ENCODE measurements at regions not wholly inside any gene's neighbourhood (a gene's known extent, or its start where the extent isn't known, plus 50 kb on each side); places are given as distances from the start of the nearest gene placed in this dataset.

DNA sequence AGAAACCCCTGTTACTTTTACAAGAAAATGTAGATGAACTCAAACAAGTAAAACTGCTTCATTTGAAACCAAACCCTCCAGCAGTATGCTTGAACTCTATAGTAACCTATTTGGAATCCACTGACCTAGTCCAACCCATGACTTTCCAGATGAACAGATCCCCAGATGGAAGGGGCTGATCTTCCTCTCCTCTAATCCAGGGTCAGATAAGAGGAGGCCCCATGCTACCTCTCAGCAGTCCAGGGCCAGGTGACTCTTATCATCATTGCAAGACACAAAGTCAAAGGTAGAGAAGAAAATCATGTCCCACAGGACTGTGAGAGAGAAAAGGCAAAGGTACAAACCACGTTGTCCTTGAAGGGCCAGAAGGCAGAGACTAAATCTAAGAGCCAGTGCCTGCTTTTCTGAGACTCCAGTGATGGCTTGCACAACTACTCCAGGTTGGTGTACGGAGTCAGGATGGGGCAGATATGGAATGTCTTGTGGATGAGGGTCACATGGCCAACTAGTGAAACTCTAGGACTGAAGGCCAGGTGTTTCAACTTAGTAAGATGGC, 81.4 kb upstream of the MYLIP start:
- Histone ChIP-seq H3K27ac (ENCODE audit: insufficient read length, low read depth, low read length) (no peak overlapping the region), H3K4me1 (ENCODE audit: insufficient read depth, low read length) (no peaks in the 10 kb centered on the region), H3K18ac (ENCODE audit: insufficient read length, low read depth, low read length) (no peak overlapping the region), H3K4me2 (ENCODE audit: insufficient read depth, insufficient read length, low read length) (no peak overlapping the region), H4K5ac (ENCODE audit: insufficient read length, low read depth, low read length) (no peak overlapping the region), H2AFZ (ENCODE audit: low read length) (no peak overlapping the region), H3K79me2 (ENCODE audit: insufficient read depth, low read length) (no peaks in the 10 kb centered on the region), H3K56ac (ENCODE audit: insufficient read length, low read depth, low read length) (no peak overlapping the region), H3K79me1 (ENCODE audit: insufficient read depth, low read depth, low read length, poor library complexity, severe bottlenecking) (no peaks in the 10 kb centered on the region), H2BK5ac (ENCODE audit: insufficient read length, low read length) (no peak overlapping the region), H2AK5ac (ENCODE audit: insufficient read length, low read length) (no peak overlapping the region), H3K4ac (ENCODE audit: low read depth, low read length) (no peak overlapping the region), H3K9me3 (ENCODE audit: control insufficient read depth, low read depth, low read length) (no peaks in the 10 kb centered on the region), H3K14ac (ENCODE audit: insufficient read depth, low read length) (no peak overlapping the region), H3T11ph (ENCODE audit: low read length) (no peak overlapping the region), H2BK120ac (ENCODE audit: low read depth, low read length, poor library complexity, severe bottlenecking) (no peak overlapping the region), H4K8ac (replicated peaks; ENCODE audit: insufficient read length, low read depth, low read length) (no peak overlapping the region), H3K23ac (ENCODE audit: insufficient read length, low read depth, low read length) (no peak overlapping the region), H3K27me3 (ENCODE audit: insufficient read depth, low read length) (no peaks in the 10 kb centered on the region), H2BK15ac (ENCODE audit: low read depth, low read length) (no peak overlapping the region), H4K91ac (ENCODE audit: insufficient read length, low read depth, low read length) (no peak overlapping the region), H4K20me1 (ENCODE audit: control insufficient read depth, insufficient read depth, insufficient read length) (no peaks in the 10 kb centered on the region), H2BK12ac (ENCODE audit: insufficient read length, low read depth, low read length) (no peak overlapping the region), H3K23me2 (ENCODE audit: insufficient read length, low read depth, low read length, poor library complexity, severe bottlenecking) (no peaks in the 10 kb centered on the region), H2BK20ac (ENCODE audit: low read depth, low read length, poor library complexity, severe bottlenecking) (no peak overlapping the region), H3K9ac (ENCODE audit: extremely low read depth, insufficient read length, low read length) (no peak overlapping the region)
- no peaks in the 10 kb centered on the region for H3K9me3 Mint-ChIP-seq
- H3K4me3 Mint-ChIP-seq, result no peak overlapping the region
- peaks cover 0 to 8% of the 10 kb centered on the region in 2 experiments; a peak in 1 of 4 replicates for H3K4me1 Mint-ChIP-seq
- H3K27me3 Mint-ChIP-seq (ENCODE audit: low read depth), result no peaks in the 10 kb centered on the region
- peaks cover 0 to 4% (median 0%) of the 10 kb centered on the region in 3 experiments; a peak in 2 of 7 replicates for H3K36me3 Mint-ChIP-seq (ENCODE audit: insufficient read depth in 1 of 3, low read depth in 3 of 3)
- H3K27ac Mint-ChIP-seq, result no peak overlapping the region
- no CpG with 5 or more reads among the region's 2 CpGs for WGBS (ENCODE audit: extremely low coverage, insufficient read length, low lambda C conversion rate)
- TF ChIP-seq, protein P1, sequence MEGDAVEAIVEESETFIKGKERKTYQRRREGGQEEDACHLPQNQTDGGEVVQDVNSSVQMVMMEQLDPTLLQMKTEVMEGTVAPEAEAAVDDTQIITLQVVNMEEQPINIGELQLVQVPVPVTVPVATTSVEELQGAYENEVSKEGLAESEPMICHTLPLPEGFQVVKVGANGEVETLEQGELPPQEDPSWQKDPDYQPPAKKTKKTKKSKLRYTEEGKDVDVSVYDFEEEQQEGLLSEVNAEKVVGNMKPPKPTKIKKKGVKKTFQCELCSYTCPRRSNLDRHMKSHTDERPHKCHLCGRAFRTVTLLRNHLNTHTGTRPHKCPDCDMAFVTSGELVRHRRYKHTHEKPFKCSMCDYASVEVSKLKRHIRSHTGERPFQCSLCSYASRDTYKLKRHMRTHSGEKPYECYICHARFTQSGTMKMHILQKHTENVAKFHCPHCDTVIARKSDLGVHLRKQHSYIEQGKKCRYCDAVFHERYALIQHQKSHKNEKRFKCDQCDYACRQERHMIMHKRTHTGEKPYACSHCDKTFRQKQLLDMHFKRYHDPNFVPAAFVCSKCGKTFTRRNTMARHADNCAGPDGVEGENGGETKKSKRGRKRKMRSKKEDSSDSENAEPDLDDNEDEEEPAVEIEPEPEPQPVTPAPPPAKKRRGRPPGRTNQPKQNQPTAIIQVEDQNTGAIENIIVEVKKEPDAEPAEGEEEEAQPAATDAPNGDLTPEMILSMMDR (conservative IDR thresholded peaks at IDR 0.05), result no peak
- DNase-seq, result no peak
